ENCODE measurements at regions not wholly inside any gene's neighbourhood (a gene's known extent, or its start where the extent isn't known, plus 50 kb on each side); places are given as distances from the start of the nearest gene placed in this dataset.
"Not testable (repeated sequence)": the region's sequence is repeated elsewhere in the genome, so short reads cannot be mapped to it uniquely, and the experiment has no call there.

DNA sequence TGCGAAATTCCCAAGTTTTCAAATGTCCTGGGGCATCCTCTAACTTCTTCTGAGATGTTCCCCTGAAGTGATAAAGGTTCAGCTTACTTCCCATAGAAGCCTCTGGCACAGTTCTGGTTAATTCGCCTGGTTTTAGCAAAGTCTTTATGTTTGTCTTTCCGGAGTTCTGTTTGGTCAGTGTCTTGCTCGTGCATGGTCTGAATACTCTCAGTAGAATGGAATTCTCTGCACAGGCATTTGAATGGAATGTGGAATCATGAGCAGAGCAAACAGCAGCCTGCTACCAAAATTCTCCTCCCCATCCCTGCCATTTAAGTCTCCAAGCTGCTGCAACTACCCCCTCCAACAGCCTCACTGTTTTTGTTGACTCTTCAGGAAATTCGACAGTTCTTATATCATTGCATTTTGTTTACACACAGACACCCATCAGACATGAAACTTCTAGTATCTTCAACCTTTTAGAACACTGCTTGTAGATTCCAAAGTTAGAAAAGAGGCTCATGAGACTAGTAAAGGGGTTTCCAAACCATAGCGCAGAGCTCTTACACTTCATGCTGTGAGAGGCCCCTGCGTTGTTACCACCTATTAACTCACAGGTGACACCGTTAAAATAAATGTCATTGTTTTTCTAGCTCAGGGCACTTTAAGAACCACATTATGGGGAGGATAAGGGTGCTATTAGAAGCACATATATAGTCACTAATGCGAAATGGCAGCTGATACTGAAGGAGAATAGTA, 129.7 kb downstream of the PLCE1 start:
- Histone ChIP-seq H3K9me2 (ENCODE audit: insufficient read depth) (no peaks in the 10 kb centered on the region), H3K4me1 (ENCODE audit: control insufficient read depth in 1 of 2, insufficient read depth in 2 of 2, low read length in 2 of 2) (no peaks in the 10 kb centered on the region; a peak in 1 of 4 replicates), H3K9ac (ENCODE audit: low read length) (no peak overlapping the region), H3K27ac (ENCODE audit: low read depth, low read length) (no peak overlapping the region), H3K79me2 (ENCODE audit: insufficient read depth, low read length) (no peaks in the 10 kb centered on the region), H3K9me3 (ENCODE audit: control insufficient read depth in 1 of 2, insufficient read depth in 1 of 2, low read depth in 1 of 2, low read length in 2 of 2) (no peaks in the 10 kb centered on the region), H3K27me3 (ENCODE audit: insufficient read depth, low read length) (no peaks in the 10 kb centered on the region), H4K20me1 (ENCODE audit: insufficient read depth) (no peaks in the 10 kb centered on the region), H3K4me2 (ENCODE audit: low read length) (no peak overlapping the region), H3K4me3 (replicated peaks in 1 of 2; ENCODE audit: low read depth in 1 of 2, low read length in 2 of 2) (no peak overlapping the region), H3K36me3 (ENCODE audit: control insufficient read depth in 1 of 2, insufficient read depth in 2 of 2, low read length in 2 of 2) (no peaks in the 10 kb centered on the region), H2AFZ (ENCODE audit: low read depth, low read length, poor library complexity, severe bottlenecking) (no peak overlapping the region)
- BruUV-seq (replicated peaks), result no TSS peak
- ChIA-PET CTCF (no interaction called here), POLR2A (no interaction called here), RAD21 (ENCODE audit: low non-redundant PET in 1 of 2, low total read pairs in 2 of 2, uncharacterized antibody in 2 of 2, unreplicated experiment in 2 of 2) (no interaction called here)
- intact Hi-C loops (cut with micrococcal nuclease), result no loop called here
- TF ChIP-seq, protein P1, sequence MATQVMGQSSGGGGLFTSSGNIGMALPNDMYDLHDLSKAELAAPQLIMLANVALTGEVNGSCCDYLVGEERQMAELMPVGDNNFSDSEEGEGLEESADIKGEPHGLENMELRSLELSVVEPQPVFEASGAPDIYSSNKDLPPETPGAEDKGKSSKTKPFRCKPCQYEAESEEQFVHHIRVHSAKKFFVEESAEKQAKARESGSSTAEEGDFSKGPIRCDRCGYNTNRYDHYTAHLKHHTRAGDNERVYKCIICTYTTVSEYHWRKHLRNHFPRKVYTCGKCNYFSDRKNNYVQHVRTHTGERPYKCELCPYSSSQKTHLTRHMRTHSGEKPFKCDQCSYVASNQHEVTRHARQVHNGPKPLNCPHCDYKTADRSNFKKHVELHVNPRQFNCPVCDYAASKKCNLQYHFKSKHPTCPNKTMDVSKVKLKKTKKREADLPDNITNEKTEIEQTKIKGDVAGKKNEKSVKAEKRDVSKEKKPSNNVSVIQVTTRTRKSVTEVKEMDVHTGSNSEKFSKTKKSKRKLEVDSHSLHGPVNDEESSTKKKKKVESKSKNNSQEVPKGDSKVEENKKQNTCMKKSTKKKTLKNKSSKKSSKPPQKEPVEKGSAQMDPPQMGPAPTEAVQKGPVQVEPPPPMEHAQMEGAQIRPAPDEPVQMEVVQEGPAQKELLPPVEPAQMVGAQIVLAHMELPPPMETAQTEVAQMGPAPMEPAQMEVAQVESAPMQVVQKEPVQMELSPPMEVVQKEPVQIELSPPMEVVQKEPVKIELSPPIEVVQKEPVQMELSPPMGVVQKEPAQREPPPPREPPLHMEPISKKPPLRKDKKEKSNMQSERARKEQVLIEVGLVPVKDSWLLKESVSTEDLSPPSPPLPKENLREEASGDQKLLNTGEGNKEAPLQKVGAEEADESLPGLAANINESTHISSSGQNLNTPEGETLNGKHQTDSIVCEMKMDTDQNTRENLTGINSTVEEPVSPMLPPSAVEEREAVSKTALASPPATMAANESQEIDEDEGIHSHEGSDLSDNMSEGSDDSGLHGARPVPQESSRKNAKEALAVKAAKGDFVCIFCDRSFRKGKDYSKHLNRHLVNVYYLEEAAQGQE (IDR thresholded peaks at IDR 0.05; ENCODE audit: low read depth), result no peak
- TF ChIP-seq YY1 (IDR thresholded peaks at IDR 0.05; ENCODE audit: extremely low read depth, insufficient replicate concordance, low read depth, low read length) (no peak), SIN3A (IDR thresholded peaks at IDR 0.05; ENCODE audit: low read depth) (no peak), TCF7L2 (IDR thresholded peaks at IDR 0.05; ENCODE audit: borderline replicate concordance, extremely low read depth, insufficient read depth, insufficient read length) (no peak), JUND (IDR thresholded peaks at IDR 0.05) (no peak), RAD21 (IDR thresholded peaks at IDR 0.05; ENCODE audit: low read depth) (no peak), SP1 (IDR thresholded peaks at IDR 0.05; ENCODE audit: low read depth) (no peak), POLR2A (IDR thresholded peaks at IDR 0.05; ENCODE audit: borderline replicate concordance, extremely low read depth, insufficient read depth, insufficient read length) (no peak), ZFX (IDR thresholded peaks at IDR 0.05) (no peak), ELF1 (IDR thresholded peaks at IDR 0.05; ENCODE audit: borderline replicate concordance, low read depth) (no peak), FOSL1 (IDR thresholded peaks at IDR 0.05; ENCODE audit: low read depth) (no peak)
- TF ChIP-seq, protein P2, sequence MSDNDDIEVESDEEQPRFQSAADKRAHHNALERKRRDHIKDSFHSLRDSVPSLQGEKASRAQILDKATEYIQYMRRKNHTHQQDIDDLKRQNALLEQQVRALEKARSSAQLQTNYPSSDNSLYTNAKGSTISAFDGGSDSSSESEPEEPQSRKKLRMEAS (IDR thresholded peaks at IDR 0.05), result no peak
- TF ChIP-seq, protein P3, sequence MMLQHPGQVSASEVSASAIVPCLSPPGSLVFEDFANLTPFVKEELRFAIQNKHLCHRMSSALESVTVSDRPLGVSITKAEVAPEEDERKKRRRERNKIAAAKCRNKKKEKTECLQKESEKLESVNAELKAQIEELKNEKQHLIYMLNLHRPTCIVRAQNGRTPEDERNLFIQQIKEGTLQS (IDR thresholded peaks at IDR 0.05), result no peak
- TF ChIP-seq, protein P4, sequence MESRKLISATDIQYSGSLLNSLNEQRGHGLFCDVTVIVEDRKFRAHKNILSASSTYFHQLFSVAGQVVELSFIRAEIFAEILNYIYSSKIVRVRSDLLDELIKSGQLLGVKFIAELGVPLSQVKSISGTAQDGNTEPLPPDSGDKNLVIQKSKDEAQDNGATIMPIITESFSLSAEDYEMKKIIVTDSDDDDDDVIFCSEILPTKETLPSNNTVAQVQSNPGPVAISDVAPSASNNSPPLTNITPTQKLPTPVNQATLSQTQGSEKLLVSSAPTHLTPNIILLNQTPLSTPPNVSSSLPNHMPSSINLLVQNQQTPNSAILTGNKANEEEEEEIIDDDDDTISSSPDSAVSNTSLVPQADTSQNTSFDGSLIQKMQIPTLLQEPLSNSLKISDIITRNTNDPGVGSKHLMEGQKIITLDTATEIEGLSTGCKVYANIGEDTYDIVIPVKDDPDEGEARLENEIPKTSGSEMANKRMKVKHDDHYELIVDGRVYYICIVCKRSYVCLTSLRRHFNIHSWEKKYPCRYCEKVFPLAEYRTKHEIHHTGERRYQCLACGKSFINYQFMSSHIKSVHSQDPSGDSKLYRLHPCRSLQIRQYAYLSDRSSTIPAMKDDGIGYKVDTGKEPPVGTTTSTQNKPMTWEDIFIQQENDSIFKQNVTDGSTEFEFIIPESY (IDR thresholded peaks at IDR 0.05; ENCODE audit: extremely low read depth, insufficient replicate concordance, low read length), result no peak
- DNase-seq (ENCODE audit: low read depth, low spot score), result no peak
- no peak for ATAC-seq

DNA sequence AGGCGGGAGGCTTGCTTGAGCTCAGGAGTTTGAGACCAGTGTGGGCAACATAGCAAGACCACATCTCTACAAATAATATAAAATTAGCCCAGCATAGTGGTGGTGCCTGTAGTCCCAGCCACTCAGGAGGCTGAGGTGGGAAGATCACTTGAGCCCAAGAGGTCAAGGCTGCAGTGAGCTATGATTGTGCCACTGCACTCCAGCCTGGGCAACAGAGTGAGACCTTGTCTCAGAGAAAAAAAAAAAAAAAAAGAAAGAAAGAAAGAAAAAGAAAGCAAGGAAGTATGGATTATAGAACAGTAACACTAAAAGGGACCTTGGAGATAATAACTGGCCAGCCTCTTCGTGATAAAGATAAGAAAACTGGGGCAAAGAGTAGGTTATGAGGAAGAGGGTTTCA, 130.4 kb downstream of the PLCE1 start:
- H2AFZ ChIP-seq (ENCODE audit: low read depth, low read length, poor library complexity, severe bottlenecking); H4K20me1 ChIP-seq (ENCODE audit: insufficient read depth); H3K9me3 ChIP-seq (ENCODE audit: control insufficient read depth in 1 of 2, insufficient read depth in 1 of 2, low read depth in 1 of 2, low read length in 2 of 2); H3K27me3 ChIP-seq (ENCODE audit: insufficient read depth, low read length); H3K4me3 ChIP-seq (replicated peaks in 1 of 2; ENCODE audit: low read depth in 1 of 2, low read length in 2 of 2); H3K79me2 ChIP-seq (ENCODE audit: insufficient read depth, low read length); H3K4me1 ChIP-seq (ENCODE audit: control insufficient read depth in 1 of 2, insufficient read depth in 2 of 2, low read length in 2 of 2); intact Hi-C loops (cut with micrococcal nuclease); H3K9me2 ChIP-seq (ENCODE audit: insufficient read depth); ATAC-seq; RAD21 ChIA-PET (ENCODE audit: low non-redundant PET in 1 of 2, low total read pairs in 2 of 2, uncharacterized antibody in 2 of 2, unreplicated experiment in 2 of 2); DNase-seq (ENCODE audit: low read depth, low spot score); CTCF ChIA-PET; POLR2A ChIA-PET; H3K4me2 ChIP-seq (ENCODE audit: low read length); BruUV-seq (replicated peaks); H3K9ac ChIP-seq (ENCODE audit: low read length); H3K36me3 ChIP-seq (ENCODE audit: control insufficient read depth in 1 of 2, insufficient read depth in 2 of 2, low read length in 2 of 2); H3K27ac ChIP-seq (ENCODE audit: low read depth, low read length): not testable (repeated sequence)
